Muscle of leg (tissue), 3 donors: ENCODE measurements at regions not wholly inside any gene's neighbourhood (a gene's known extent, or its start where the extent isn't known, plus 50 kb on each side); places are given as distances from the start of the nearest gene placed in this dataset.

Source experiments
- DNase-seq: peaks from one replicate; pipeline ENCODE4 v3.0.0; 2013
- H3K27ac ChIP-seq: one replicate; pipeline ENCODE4 v1.5.1; 2013; ENCODE audit warnings: mild to moderate bottlenecking, low read length, control low read depth
- H3K27me3 ChIP-seq: one replicate; pipeline ENCODE4 v1.6.1; 2013; ENCODE audit warnings: low read length; ENCODE audit not compliant: control insufficient read depth, insufficient read depth
- H3K36me3 ChIP-seq: one replicate; pipeline ENCODE4 v1.6.1; 2013; ENCODE audit warnings: low read length; ENCODE audit not compliant: control insufficient read depth, insufficient read depth
- H3K4me1 ChIP-seq: one replicate; pipeline ENCODE4 v1.6.1; 2013; ENCODE audit warnings: low read length; ENCODE audit not compliant: control insufficient read depth, insufficient read depth
- H3K4me3 ChIP-seq: one replicate; pipeline ENCODE4 v1.5.1; 2013; ENCODE audit warnings: low read length, control low read depth
- H3K9me3 ChIP-seq: replicated peaks from 2 replicates; pipeline ENCODE4 v1.6.1; 2013; ENCODE audit warnings: low read depth, low read length; ENCODE audit not compliant: control insufficient read depth
- WGBS: methylation state at CpG from one replicate; pipeline ENCODE4 v1.1.5; 2013; ENCODE audit warnings: missing lambda C conversion rate; ENCODE audit not compliant: insufficient coverage; 5-methylcytosine and 5-hydroxymethylcytosine counted together

- Histone ChIP-seq H3K27ac (peak overlapping the region; percentile 37), H3K36me3 (no peaks in the 10 kb centered on the region), H3K4me1 (peaks cover 20% of the 10 kb centered on the region), H3K4me3 (no peak overlapping the region), H3K27me3 (no peaks in the 10 kb centered on the region), H3K9me3 (no peaks in the 10 kb centered on the region)
- 50% methylated on average over 17 of the region's 21 CpGs for WGBS
- DNase-seq, result peak; percentile 66
Observed at GRCh38 chr7:109898-110556, 82.3 kb upstream of the FAM20C start.

- no peak overlapping the region for H3K4me3 ChIP-seq
- no peak overlapping the region for H3K27ac ChIP-seq
- H3K4me1 ChIP-seq, result peaks cover 22% of the 10 kb centered on the region
- WGBS, result 84% methylated on average over 8 of the region's 11 CpGs
- H3K36me3 ChIP-seq, result no peaks in the 10 kb centered on the region
- H3K27me3 ChIP-seq, result no peaks in the 10 kb centered on the region
- DNase-seq, result no peak
- H3K9me3 ChIP-seq, result no peaks in the 10 kb centered on the region
Observed at GRCh38 chr7:110557-111232, 81.7 kb upstream of the FAM20C start.

- Histone ChIP-seq H3K27me3 (no peaks in the 10 kb centered on the region), H3K4me3 (no peak overlapping the region), H3K27ac (no peak overlapping the region), H3K9me3 (no peaks in the 10 kb centered on the region), H3K36me3 (no peaks in the 10 kb centered on the region), H3K4me1 (peaks cover 29% of the 10 kb centered on the region)
- no peak for DNase-seq
- no CpG with 5 or more reads among the region's 1 CpG for WGBS
Observed at GRCh38 chr7:111591-111990, 80.8 kb upstream of the FAM20C start.

- H3K27me3 ChIP-seq, result no peaks in the 10 kb centered on the region
- H3K27ac ChIP-seq, result no peak overlapping the region
- WGBS, result no CpG with 5 or more reads among the region's 5 CpGs
- H3K4me1 ChIP-seq, result peaks cover 29% of the 10 kb centered on the region
- no peaks in the 10 kb centered on the region for H3K9me3 ChIP-seq
- no peaks in the 10 kb centered on the region for H3K36me3 ChIP-seq
- no peak overlapping the region for H3K4me3 ChIP-seq
- no peak for DNase-seq
Observed at GRCh38 chr7:112881-113280, 79.5 kb upstream of the FAM20C start.

- Histone ChIP-seq H3K9me3 (no peaks in the 10 kb centered on the region), H3K27ac (peak overlapping the region; percentile 48), H3K4me3 (no peak overlapping the region), H3K36me3 (no peaks in the 10 kb centered on the region), H3K27me3 (no peaks in the 10 kb centered on the region), H3K4me1 (peaks cover 38% of the 10 kb centered on the region)
- DNase-seq, result peak; percentile 78
- 52% methylated on average over 8 of the region's 12 CpGs for WGBS
Observed at GRCh38 chr7:115274-115911, 77.0 kb upstream of the FAM20C start.

- WGBS, result 93% methylated on average over 16 of the region's 19 CpGs
- Histone ChIP-seq H3K27ac (no peak overlapping the region), H3K27me3 (no peaks in the 10 kb centered on the region), H3K4me3 (no peak overlapping the region), H3K4me1 (peaks cover 43% of the 10 kb centered on the region), H3K9me3 (no peaks in the 10 kb centered on the region), H3K36me3 (no peaks in the 10 kb centered on the region)
- no peak for DNase-seq
Observed at GRCh38 chr7:116188-116981, 76.0 kb upstream of the FAM20C start.

- H3K27me3 ChIP-seq, result no peaks in the 10 kb centered on the region
- DNase-seq, result no peak
- H3K4me1 ChIP-seq, result peaks cover 43% of the 10 kb centered on the region
- WGBS, result 84% methylated on average over 12 of the region's 22 CpGs
- no peaks in the 10 kb centered on the region for H3K9me3 ChIP-seq
- H3K27ac ChIP-seq, result peak overlapping the region; percentile 90
- no peak overlapping the region for H3K4me3 ChIP-seq
- no peaks in the 10 kb centered on the region for H3K36me3 ChIP-seq
Observed at GRCh38 chr7:117836-118614, 74.3 kb upstream of the FAM20C start.

- Histone ChIP-seq H3K4me3 (no peak overlapping the region), H3K36me3 (no peaks in the 10 kb centered on the region), H3K9me3 (no peaks in the 10 kb centered on the region), H3K27me3 (no peaks in the 10 kb centered on the region), H3K27ac (peak overlapping the region; percentile 90), H3K4me1 (peaks cover 43% of the 10 kb centered on the region)
- WGBS, result 67% methylated on average over 25 of the region's 32 CpGs
- DNase-seq, result peak; percentile 71
Observed at GRCh38 chr7:118615-119391, 73.6 kb upstream of the FAM20C start.
